ENCODE measurements at regions not wholly inside any gene's neighbourhood (a gene's known extent, or its start where the extent isn't known, plus 50 kb on each side); places are given as distances from the start of the nearest gene placed in this dataset.

DNA sequence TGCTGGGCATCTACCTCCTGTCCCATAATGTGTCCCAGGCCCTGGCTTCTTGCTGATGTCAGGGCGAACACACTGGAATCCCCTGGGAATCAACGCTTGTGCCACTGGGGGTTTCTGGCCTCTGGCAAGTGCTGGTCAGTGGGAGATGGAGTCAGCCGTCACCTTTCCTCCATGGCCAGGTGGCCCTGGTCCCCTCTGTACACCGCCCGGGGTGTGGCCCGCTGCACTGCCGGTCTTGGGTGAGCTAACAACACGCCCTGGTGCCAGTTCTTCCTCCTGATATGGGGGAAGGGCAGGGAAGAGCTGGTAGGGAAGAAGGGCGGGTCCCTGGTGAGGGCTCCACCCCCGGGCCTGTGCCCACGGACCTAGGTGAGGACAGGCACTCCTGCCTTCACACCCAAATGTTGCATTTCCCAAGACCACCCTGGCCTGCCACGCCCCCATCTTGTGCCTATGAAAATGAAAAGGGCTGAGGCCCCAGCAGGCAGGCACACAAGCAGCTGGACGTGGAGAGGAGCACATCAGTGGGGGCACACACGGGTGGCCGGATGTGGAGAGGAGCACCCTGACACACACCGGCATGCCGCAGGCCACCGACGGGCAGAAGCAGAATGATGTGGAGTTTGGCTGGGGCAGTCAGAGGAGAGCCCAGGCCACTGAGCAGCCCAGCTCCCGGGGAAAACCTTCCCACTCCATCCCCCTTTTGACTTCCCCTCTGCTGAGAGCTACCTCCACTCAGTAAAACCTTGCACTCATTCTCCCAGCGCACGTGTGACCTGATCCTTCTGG is 140.5 kb downstream of the ASB1 start:
- no peak for DNase-seq (ENCODE audit: low read depth)
- TF ChIP-seq, protein P1, sequence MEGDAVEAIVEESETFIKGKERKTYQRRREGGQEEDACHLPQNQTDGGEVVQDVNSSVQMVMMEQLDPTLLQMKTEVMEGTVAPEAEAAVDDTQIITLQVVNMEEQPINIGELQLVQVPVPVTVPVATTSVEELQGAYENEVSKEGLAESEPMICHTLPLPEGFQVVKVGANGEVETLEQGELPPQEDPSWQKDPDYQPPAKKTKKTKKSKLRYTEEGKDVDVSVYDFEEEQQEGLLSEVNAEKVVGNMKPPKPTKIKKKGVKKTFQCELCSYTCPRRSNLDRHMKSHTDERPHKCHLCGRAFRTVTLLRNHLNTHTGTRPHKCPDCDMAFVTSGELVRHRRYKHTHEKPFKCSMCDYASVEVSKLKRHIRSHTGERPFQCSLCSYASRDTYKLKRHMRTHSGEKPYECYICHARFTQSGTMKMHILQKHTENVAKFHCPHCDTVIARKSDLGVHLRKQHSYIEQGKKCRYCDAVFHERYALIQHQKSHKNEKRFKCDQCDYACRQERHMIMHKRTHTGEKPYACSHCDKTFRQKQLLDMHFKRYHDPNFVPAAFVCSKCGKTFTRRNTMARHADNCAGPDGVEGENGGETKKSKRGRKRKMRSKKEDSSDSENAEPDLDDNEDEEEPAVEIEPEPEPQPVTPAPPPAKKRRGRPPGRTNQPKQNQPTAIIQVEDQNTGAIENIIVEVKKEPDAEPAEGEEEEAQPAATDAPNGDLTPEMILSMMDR (IDR thresholded peaks at IDR 0.05; ENCODE audit: low read depth, low read length, missing control alignments) = no peak
- no peak overlapping the region for H3K4me3 ChIP-seq (ENCODE audit: low read depth, low read length)

DNA sequence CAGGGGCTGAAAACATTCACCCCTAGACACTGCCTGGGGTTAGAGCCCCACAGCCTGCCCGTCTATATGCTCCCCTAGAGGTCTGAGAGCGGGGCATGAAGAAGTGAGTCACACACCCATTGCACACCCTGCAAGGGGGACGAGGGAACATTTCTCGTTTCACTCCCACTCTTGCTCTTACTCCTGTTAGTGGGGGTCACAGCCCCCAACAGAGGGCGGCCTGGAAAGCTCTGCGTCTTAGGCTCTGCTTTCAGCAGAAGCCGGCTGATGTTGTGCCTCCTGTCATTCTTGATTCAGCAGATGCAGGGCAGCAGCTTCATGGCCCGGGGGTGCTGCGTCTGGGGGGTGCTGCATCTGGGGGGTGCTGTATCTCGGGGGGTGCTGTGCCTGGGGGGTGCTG is 141.3 kb downstream of the ASB1 start:
- DNase-seq (ENCODE audit: low read depth) = no peak
- H3K4me3 ChIP-seq (ENCODE audit: low read depth, low read length) = no peak overlapping the region
- TF ChIP-seq, protein P1 (IDR thresholded peaks at IDR 0.05; ENCODE audit: low read depth, low read length, missing control alignments) = no peak

DNA sequence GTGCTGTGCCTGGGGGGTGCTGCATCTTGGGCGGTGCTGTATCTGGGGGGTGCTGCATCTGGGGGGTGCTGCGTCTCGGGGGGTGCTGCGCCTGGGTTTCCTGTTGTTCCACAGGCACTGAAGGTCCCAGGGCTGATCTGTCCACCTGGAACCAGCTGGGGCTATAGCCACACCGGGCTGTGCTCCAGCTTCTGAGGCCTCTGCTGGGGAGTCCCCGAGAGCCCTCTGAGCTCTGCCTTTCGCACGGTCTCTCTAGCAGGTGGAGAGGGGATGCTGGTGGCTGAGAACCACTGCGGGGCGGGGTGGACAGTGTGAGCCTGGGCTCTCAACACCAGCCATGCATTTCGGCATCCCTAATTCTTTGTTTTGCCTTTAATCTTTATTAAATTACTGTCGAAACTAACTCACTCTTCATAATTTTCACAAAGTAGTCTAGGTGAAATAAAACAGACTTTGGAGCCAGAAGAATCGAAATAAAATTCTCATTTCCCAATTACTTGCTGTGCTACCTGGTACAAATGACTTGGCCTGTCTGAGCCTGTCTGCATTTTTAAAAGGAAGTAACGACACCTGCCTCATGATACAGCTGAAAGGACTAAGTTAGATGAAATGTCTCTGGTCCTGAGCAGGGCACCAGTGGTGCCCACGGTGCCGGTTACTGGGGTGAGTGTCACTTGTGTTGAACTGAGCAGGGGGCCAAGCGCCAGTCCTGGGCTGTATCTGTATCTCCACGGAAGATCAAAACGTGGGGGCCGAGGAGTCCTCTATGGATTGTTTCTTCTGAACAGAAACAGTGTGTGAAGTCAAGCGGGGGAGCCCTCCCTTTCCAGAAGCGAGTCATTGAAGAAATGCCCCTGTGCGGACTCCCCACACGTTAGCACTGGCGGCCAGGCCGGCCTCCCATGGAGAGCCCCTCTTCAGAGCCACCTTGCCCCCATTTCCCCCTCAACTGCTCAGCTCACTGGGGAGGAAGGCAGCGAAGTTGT is 142.0 kb downstream of the ASB1 start:
- no peak overlapping the region for H3K4me3 ChIP-seq (ENCODE audit: low read depth, low read length)
- no peak for DNase-seq (ENCODE audit: low read depth)
- TF ChIP-seq, protein P1 (IDR thresholded peaks at IDR 0.05; ENCODE audit: low read depth, low read length, missing control alignments) = no peak

DNA sequence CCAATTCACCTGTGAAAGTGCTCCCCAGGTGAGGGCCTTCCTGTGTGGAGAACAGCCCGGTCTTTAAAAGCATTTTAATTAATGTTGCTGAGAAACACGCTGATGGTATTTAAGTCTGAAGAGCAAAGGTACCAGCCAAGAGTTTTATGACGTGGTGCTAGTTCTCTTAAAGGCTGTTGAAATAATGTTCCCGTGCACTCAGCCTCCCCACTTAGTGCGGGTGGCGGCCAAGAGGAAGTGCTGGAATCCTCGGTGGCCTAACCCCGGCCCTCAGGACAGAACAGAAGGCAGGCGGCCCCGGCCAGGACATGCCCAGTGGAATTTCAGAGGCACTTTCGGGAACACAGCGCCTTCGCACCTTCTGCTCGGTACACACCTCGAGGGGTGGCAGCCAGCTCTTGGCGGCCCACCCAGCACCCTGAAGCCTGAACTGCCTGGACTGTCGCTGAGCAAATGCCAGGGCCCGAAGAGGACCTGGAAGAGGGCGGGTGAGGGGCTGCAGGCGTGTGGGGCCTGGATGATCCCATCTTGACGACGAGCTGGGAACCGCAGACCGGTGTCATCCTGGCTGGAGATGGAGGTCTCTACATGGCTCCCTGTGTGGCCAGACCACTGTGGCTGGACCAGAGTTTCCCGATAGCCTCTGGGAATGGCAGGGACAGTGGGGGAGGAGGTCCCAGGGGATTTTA is 142.9 kb downstream of the ASB1 start:
- no peak for DNase-seq (ENCODE audit: low read depth)
- TF ChIP-seq, protein P1 (IDR thresholded peaks at IDR 0.05; ENCODE audit: low read depth, low read length, missing control alignments) = no peak
- H3K4me3 ChIP-seq (ENCODE audit: low read depth, low read length) = no peak overlapping the region

DNA sequence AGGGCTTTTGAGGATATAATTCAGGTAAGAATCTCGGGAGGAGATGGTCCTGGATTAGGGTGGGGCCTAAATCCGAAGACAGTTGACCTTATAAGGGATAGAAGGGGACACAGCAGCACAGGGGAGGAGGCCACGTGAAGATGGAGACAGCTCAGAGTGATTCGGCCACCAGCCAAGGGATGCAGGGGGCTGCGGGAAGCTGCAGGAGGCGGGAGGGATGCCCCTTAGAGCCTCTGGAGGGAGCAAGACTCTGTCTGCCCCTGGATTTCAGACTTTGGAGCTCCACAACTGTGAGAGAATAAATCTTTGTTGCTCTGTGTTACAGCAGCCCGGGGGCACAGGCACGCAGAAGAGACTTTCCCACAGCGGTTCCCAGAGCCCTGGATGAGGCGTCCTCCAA is 143.7 kb downstream of the ASB1 start:
- no peak overlapping the region for H3K4me3 ChIP-seq (ENCODE audit: low read depth, low read length)
- TF ChIP-seq, protein P1 (IDR thresholded peaks at IDR 0.05; ENCODE audit: low read depth, low read length, missing control alignments) = no peak
- no peak for DNase-seq (ENCODE audit: low read depth)

DNA sequence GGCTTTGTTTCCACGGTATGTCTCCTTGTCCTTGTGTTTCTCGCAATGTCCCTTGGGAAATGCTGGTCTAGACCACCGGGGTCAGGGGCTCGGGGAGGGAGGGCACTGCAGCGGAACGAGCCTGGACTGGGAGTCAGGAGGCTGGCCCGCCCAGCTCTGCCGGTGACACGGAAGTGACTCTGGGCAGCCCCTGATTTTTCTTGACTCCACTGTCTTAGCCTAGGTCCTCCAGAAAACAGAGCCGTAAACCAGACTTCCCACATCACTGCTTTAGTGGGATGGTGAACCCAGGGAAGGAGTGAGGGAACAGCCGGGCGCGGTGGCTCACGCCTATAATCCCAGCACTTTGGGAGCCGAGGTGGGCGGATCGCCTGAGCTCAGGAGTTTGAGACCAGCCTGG is 144.2 kb downstream of the ASB1 start:
- TF ChIP-seq, protein P1 (IDR thresholded peaks at IDR 0.05; ENCODE audit: low read depth, low read length, missing control alignments) = no peak
- DNase-seq (ENCODE audit: low read depth) = no peak
- H3K4me3 ChIP-seq (ENCODE audit: low read depth, low read length) = no peak overlapping the region
